ENCODE measurements at regions not wholly inside any gene's neighbourhood (a gene's known extent, or its start where the extent isn't known, plus 50 kb on each side); places are given as distances from the start of the nearest gene placed in this dataset.

DNA sequence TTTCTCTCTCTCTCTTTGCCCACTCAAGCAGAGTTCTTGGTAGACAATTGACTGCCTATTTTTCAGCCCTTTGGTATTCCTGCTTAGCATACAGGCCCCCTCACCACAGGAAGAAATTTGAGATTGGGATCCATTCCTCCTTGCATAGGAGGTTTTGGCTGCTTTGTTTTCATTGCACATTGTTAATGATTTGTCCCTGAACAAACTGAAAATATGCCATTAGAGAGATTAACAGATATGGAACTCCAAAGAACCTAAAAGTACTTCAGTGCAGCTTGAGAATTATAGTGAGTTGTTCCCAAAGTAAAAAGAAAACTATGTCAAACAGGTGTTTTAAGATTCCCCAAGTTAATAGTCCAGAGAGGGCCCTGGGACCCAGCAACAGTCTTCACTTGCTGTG lies 200.0 kb downstream of the TTLL7 start:
- H4K20me1 ChIP-seq (ENCODE audit: insufficient read depth, low read length): no peaks in the 10 kb centered on the region
- H2AK5ac ChIP-seq (ENCODE audit: low read depth, low read length): no peak overlapping the region
- CTCF ChIA-PET: no interaction called here
- no peak overlapping the region for H4K91ac ChIP-seq (ENCODE audit: insufficient read depth, low read depth, low read length)
- no peaks in the 10 kb centered on the region for H3K79me1 ChIP-seq (ENCODE audit: low read depth in 1 of 2, low read length in 2 of 2)
- no peak overlapping the region for H4K5ac ChIP-seq (ENCODE audit: low read depth, low read length)
- no peaks in the 10 kb centered on the region for H3K9me1 ChIP-seq (ENCODE audit: insufficient read depth, low read length)
- DNase-seq: no peak
- in situ Hi-C loops (cut with MboI; ENCODE audit: low sequenced_read_pairs): no loop called here
- H3K23ac ChIP-seq (ENCODE audit: low read depth, low read length): no peak overlapping the region
- H2AFZ ChIP-seq (replicated peaks; ENCODE audit: low read length, poor library complexity): no peak overlapping the region
- dilution Hi-C loops (cut with HindIII; ENCODE audit: low sequenced_read_pairs, unreplicated experiment): no loop called here
- no peak for ATAC-seq (ENCODE audit: low read depth)
- no peak overlapping the region for H2BK20ac ChIP-seq (ENCODE audit: low read depth, low read length)
- H3K9me3 ChIP-seq (ENCODE audit: control insufficient read depth, insufficient read depth, low read length): no peaks in the 10 kb centered on the region
- H3K18ac ChIP-seq (ENCODE audit: low read depth, low read length): no peak overlapping the region
- no peak overlapping the region for H3K56ac ChIP-seq (ENCODE audit: extremely low read depth, insufficient read depth, low read length)
- no peak overlapping the region for H2AK9ac ChIP-seq (replicated peaks; ENCODE audit: low read depth, low read length, poor library complexity)
- no peak overlapping the region for H2BK15ac ChIP-seq (ENCODE audit: low read depth, low read length)
- no peaks in the 10 kb centered on the region for H3K4me1 ChIP-seq (ENCODE audit: control insufficient read depth, insufficient read depth, low read length)
- no TSS peak for BruUV-seq (replicated peaks)
- no peaks in the 10 kb centered on the region for H3K27me3 ChIP-seq (ENCODE audit: control insufficient read depth, insufficient read depth, low read length)
- no peak overlapping the region for H3K14ac ChIP-seq (replicated peaks; ENCODE audit: low read depth, low read length)
- TF ChIP-seq, protein P1, sequence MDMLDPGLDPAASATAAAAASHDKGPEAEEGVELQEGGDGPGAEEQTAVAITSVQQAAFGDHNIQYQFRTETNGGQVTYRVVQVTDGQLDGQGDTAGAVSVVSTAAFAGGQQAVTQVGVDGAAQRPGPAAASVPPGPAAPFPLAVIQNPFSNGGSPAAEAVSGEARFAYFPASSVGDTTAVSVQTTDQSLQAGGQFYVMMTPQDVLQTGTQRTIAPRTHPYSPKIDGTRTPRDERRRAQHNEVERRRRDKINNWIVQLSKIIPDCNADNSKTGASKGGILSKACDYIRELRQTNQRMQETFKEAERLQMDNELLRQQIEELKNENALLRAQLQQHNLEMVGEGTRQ (IDR thresholded peaks at IDR 0.05; ENCODE audit: low read depth, low read length): no peak
- TF ChIP-seq MAZ (IDR thresholded peaks at IDR 0.05; ENCODE audit: borderline replicate concordance, low read depth, low read length): no peak
- POLR2A ChIA-PET (ENCODE audit: unreplicated experiment): no interaction called here
- no peak overlapping the region for H3K4me2 ChIP-seq (ENCODE audit: low read depth, low read length)
- no peak overlapping the region for H2BK120ac ChIP-seq (ENCODE audit: low read depth, low read length)
- no peaks in the 10 kb centered on the region for H3K36me3 ChIP-seq (ENCODE audit: control insufficient read depth, insufficient read depth, low read length)
- no peak overlapping the region for H3K4ac ChIP-seq (ENCODE audit: low read depth, low read length)
- intact Hi-C loops (cut with micrococcal nuclease): no loop called here
- H2BK5ac ChIP-seq (ENCODE audit: low read depth, low read length, poor library complexity, severe bottlenecking): no peak overlapping the region
- H4K8ac ChIP-seq (ENCODE audit: low read depth in 2 of 2, low read length in 2 of 2): no peak overlapping the region
- H3K27ac ChIP-seq (ENCODE audit: insufficient read depth, low read length): no peak overlapping the region
- H3K4me3 ChIP-seq (ENCODE audit: insufficient read depth, low read depth, low read length): no peak overlapping the region
- H3K9ac ChIP-seq (ENCODE audit: low read depth, low read length): no peak overlapping the region
